ENCODE measurements at regions not wholly inside any gene's neighbourhood (a gene's known extent, or its start where the extent isn't known, plus 50 kb on each side); places are given as distances from the start of the nearest gene placed in this dataset.

GRCh38 chr2:220068846-220069245 lies 441.4 kb downstream of the SLC4A3 start:
- no peak overlapping the region for H3K4me3 ChIP-seq (ENCODE audit: low read depth, low read length)
- TF ChIP-seq, protein P1, sequence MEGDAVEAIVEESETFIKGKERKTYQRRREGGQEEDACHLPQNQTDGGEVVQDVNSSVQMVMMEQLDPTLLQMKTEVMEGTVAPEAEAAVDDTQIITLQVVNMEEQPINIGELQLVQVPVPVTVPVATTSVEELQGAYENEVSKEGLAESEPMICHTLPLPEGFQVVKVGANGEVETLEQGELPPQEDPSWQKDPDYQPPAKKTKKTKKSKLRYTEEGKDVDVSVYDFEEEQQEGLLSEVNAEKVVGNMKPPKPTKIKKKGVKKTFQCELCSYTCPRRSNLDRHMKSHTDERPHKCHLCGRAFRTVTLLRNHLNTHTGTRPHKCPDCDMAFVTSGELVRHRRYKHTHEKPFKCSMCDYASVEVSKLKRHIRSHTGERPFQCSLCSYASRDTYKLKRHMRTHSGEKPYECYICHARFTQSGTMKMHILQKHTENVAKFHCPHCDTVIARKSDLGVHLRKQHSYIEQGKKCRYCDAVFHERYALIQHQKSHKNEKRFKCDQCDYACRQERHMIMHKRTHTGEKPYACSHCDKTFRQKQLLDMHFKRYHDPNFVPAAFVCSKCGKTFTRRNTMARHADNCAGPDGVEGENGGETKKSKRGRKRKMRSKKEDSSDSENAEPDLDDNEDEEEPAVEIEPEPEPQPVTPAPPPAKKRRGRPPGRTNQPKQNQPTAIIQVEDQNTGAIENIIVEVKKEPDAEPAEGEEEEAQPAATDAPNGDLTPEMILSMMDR (IDR thresholded peaks at IDR 0.05; ENCODE audit: control insufficient read depth, extremely low read depth, insufficient read depth): no peak
- no peak for DNase-seq (ENCODE audit: low read depth)

DNA sequence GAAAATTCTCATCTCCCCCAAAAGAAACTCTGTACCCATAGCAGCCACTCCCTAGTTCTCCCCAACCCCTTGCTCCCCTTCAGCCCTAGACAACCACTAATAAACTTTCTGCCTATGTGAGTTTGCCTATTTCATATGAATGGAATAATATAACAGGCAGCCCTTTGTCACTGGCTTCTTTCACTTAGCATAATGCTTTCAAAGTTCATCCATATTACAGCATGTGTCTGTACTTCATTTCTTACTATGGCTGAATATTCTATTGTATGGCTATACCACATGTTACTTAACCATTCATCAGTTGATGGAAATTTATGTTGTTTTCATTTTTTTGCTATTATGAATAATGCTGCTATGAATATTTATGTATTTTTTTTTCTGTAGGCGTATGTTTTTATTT lies 442.9 kb downstream of the SLC4A3 start:
- no peak overlapping the region for H3K4me3 ChIP-seq (ENCODE audit: low read depth, low read length)
- TF ChIP-seq, protein P1 (IDR thresholded peaks at IDR 0.05; ENCODE audit: control insufficient read depth, extremely low read depth, insufficient read depth): no peak
- no peak for DNase-seq (ENCODE audit: low read depth)

DNA sequence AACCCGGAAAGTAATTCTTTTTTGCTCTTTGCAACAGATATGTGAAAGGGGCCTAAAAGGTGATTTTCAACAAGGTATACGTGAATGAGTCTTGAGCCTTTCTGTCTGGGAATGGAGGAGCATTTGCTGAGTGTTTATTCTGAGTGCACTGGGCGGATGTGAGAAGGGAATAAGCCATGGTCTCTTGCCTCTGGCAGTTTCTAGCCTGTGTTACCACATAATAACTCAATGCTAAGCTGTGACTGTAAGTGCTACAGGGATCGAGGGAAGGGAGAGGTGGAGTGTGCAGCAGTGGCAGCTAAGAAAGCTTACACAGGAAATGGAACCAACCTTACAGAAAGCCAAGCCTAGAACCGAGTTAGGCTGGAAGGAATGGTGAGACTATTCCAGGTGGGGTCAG lies 444.3 kb downstream of the SLC4A3 start:
- no peak overlapping the region for H3K4me3 ChIP-seq (ENCODE audit: low read depth, low read length)
- TF ChIP-seq, protein P1 (IDR thresholded peaks at IDR 0.05; ENCODE audit: control insufficient read depth, extremely low read depth, insufficient read depth): no peak
- DNase-seq (ENCODE audit: low read depth): no peak

GRCh38 chr2:220072669-220073220 lies 445.3 kb downstream of the SLC4A3 start:
- no peak for DNase-seq (ENCODE audit: low read depth)
- TF ChIP-seq, protein P1 (IDR thresholded peaks at IDR 0.05; ENCODE audit: control insufficient read depth, extremely low read depth, insufficient read depth): no peak
- no peak overlapping the region for H3K4me3 ChIP-seq (ENCODE audit: low read depth, low read length)

GRCh38 chr2:220075835-220076234 lies 448.4 kb downstream of the SLC4A3 start:
- DNase-seq (ENCODE audit: low read depth): no peak
- H3K4me3 ChIP-seq (ENCODE audit: low read depth, low read length): no peak overlapping the region

GRCh38 chr2:220076734-220077133 lies 449.3 kb downstream of the SLC4A3 start:
- DNase-seq (ENCODE audit: low read depth): no peak
- TF ChIP-seq, protein P1 (IDR thresholded peaks at IDR 0.05; ENCODE audit: control insufficient read depth, extremely low read depth, insufficient read depth): peak; percentile 41
- H3K4me3 ChIP-seq (ENCODE audit: low read depth, low read length): no peak overlapping the region

More at GRCh38 chr2:220075835-220076234, 448.4 kb downstream of the SLC4A3 start:
- TF ChIP-seq, protein P1 (IDR thresholded peaks at IDR 0.05; ENCODE audit: control insufficient read depth, extremely low read depth, insufficient read depth): no peak

DNA sequence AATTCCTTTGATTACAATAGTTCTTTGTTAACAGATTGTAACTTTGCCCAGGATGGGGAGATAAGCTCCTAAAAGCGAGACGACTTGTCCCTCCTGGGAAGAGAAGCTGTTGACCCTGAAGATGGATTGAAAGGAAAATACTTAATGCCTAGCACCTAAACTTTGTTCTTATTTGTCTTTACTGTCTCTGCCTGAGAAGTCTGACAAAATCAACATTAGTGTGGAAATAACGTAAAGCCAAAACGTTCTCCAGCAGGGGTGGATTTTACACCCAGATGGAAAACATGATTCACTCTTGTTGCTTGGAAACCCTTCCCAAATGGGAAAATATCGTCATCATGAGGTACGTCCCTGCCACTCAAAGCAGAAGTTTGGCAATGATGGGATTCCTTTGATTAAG lies 450.1 kb downstream of the SLC4A3 start:
- no peak for DNase-seq (ENCODE audit: low read depth)
- TF ChIP-seq, protein P1 (IDR thresholded peaks at IDR 0.05; ENCODE audit: control insufficient read depth, extremely low read depth, insufficient read depth): no peak
- no peak overlapping the region for H3K4me3 ChIP-seq (ENCODE audit: low read depth, low read length)

All from LNCaP clone FGC (cell line).